ENCODE measurements at regions not wholly inside any gene's neighbourhood (a gene's known extent, or its start where the extent isn't known, plus 50 kb on each side); places are given as distances from the start of the nearest gene placed in this dataset.
"Not testable (repeated sequence)": the region's sequence is repeated elsewhere in the genome, so short reads cannot be mapped to it uniquely, and the experiment has no call there.

DNA sequence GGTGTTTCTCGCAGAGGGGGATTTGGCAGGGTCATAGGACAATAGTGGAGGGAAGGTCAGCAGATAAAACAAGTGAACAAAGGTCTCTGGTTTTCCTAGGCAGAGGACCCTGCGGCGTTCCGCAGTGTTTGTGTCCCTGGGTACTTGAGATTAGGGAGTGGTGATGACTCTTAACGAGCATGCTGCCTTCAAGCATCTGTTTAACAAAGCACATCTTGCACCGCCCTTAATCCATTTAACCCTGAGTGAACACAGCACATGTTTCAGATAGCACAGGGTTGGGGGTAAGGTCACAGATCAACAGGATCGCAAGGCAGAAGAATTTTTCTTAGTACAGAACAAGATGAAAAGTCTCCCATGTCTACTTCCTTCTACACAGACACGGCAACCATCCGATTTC, 75.6 kb upstream of the SOD1 start:
- DNase-seq (ENCODE audit: low read depth in 1 of 2, low spot score in 2 of 2); H3K4me3 ChIP-seq; H3K27ac ChIP-seq; H3K27me3 ChIP-seq (replicated peaks); H3K4me1 ChIP-seq (replicated peaks); H3K36me3 ChIP-seq; H3K9me3 ChIP-seq (replicated peaks): not testable (repeated sequence)

DNA sequence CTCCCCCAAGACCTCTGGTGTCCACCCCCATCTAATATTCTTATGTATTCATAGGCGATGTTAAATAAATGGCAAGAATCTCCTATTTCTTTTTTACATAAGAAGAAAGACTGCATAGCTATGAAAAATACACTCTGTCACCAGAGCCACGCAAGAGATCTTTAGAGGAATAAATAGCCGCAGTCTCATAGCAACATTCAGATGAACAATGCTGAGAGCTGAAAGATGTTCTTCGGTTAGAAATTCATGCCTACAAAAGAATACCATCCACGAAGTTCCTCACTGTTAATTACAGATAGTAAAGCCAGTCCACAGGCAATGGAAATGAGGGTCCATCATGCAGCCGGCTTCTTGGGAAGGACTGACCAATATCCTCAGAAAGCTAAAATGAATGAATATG, 76.0 kb upstream of the SOD1 start:
- H3K27me3 ChIP-seq (replicated peaks) = no peaks in the 10 kb centered on the region

DNA sequence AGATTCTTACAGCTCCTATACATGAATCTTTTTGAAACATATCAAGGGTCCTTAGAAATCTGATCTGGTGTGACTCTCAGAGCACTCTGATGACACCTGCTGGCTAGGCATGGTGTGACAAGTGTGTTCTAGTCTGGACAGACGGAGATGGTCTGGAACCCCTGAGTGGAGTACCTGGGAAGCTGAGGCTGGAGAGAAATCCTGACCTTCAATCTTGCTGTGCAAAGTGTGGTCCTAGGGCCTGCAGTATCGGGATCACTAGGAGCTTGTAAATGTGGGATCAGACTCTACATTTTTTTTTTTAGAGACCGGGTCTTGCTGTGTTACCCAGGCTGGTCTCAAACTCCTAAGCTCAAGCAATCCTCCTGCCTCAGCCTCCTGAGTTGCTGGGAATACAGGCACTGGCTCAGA, 78.6 kb upstream of the SOD1 start:
- H3K36me3 ChIP-seq = no peaks in the 10 kb centered on the region
- no peaks in the 10 kb centered on the region for H3K27me3 ChIP-seq (replicated peaks)
- DNase-seq (ENCODE audit: low read depth in 1 of 2, low spot score in 2 of 2) = peak; percentile 44 to 67
- no peak overlapping the region for H3K4me3 ChIP-seq
- no peak overlapping the region for H3K27ac ChIP-seq
- no peaks in the 10 kb centered on the region for H3K9me3 ChIP-seq (replicated peaks)
- H3K4me1 ChIP-seq (replicated peaks) = no peaks in the 10 kb centered on the region

More for the DNA sequence above, 76.0 kb upstream of the SOD1 start:
- H3K27ac ChIP-seq = no peak overlapping the region
- no peaks in the 10 kb centered on the region for H3K4me1 ChIP-seq (replicated peaks)
- no peak for DNase-seq (ENCODE audit: low read depth in 1 of 2, low spot score in 2 of 2)
- H3K9me3 ChIP-seq (replicated peaks) = no peaks in the 10 kb centered on the region
- H3K36me3 ChIP-seq = no peaks in the 10 kb centered on the region
- no peak overlapping the region for H3K4me3 ChIP-seq

DNA sequence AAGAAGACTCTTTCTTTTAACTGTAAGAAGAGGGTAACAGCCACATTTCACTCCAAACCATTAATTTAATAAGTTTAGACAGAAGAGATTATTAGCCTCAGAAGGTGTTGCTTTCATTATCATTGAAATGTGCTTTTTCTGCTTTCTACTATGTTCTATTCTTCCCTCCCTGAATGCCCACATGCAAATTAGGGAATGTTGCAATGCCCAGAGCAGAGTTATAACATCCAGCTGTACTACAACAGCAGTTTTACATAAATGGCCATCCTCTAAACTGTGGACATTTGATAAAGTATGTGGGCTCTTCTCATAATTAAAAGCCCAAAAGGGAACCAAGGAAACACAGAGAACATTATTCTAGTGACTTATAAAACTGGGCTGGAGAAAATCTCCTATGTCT, 82.2 kb upstream of the SOD1 start:
- Histone ChIP-seq H3K27ac (no peak overlapping the region), H3K4me1 (replicated peaks) (no peaks in the 10 kb centered on the region), H3K4me3 (no peak overlapping the region), H3K36me3 (no peaks in the 10 kb centered on the region), H3K9me3 (replicated peaks) (no peaks in the 10 kb centered on the region; the same call in 1 of the 2 replicates), H3K27me3 (replicated peaks) (no peaks in the 10 kb centered on the region)
- DNase-seq (ENCODE audit: low read depth in 1 of 2, low spot score in 2 of 2) = no peak

DNA sequence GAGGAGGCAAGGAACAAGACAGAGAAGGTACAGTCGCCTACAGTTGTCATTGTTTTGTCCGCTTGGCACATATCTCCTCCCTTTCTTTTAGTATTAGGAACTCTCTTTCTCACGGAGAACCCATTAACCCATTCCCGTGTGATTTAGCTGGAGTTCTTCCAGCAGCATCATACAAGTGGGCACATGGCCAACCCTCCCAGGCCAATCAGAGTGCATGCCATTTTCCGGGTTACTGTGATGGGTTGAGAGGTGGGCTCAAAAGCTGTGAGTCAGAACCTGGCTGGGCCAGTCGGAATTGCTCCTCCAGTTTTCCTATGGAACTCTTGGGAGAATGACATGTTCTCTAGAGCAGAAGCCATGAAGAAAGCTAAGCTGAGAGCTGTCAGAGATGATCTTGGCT, 83.1 kb upstream of the SOD1 start:
- DNase-seq (ENCODE audit: low read depth in 1 of 2, low spot score in 2 of 2) = no peak
- H3K9me3 ChIP-seq (replicated peaks) = no peaks in the 10 kb centered on the region; the same call in 1 of the 2 replicates
- no peaks in the 10 kb centered on the region for H3K27me3 ChIP-seq (replicated peaks)
- no peak overlapping the region for H3K27ac ChIP-seq
- H3K36me3 ChIP-seq = no peaks in the 10 kb centered on the region
- no peak overlapping the region for H3K4me3 ChIP-seq
- H3K4me1 ChIP-seq (replicated peaks) = no peaks in the 10 kb centered on the region

DNA sequence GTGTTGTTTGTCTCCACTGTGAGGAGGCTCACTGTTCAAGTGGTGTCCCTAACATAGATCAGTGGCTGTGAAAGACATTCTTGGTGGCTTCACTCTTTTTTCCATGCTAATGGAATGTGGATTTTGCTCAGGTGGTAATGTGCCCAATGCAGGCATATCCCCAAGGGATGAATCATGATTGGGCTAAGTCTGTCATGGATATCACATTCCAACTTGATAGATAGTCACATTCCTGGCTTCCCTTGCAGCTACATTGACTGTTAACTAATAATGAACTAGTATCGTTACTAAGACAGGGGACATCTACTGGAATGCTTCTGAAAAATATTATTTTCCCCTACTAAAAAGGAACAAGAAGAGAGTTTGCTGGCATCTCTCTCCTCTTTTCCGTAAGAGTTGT, 86.3 kb upstream of the SOD1 start:
- Histone ChIP-seq H3K4me3 (no peak overlapping the region), H3K36me3 (no peaks in the 10 kb centered on the region), H3K9me3 (replicated peaks) (no peaks in the 10 kb centered on the region; the same call in 1 of the 2 replicates), H3K27me3 (replicated peaks) (no peaks in the 10 kb centered on the region), H3K4me1 (replicated peaks) (no peaks in the 10 kb centered on the region), H3K27ac (no peak overlapping the region)
- no peak for DNase-seq (ENCODE audit: low read depth in 1 of 2, low spot score in 2 of 2)

DNA sequence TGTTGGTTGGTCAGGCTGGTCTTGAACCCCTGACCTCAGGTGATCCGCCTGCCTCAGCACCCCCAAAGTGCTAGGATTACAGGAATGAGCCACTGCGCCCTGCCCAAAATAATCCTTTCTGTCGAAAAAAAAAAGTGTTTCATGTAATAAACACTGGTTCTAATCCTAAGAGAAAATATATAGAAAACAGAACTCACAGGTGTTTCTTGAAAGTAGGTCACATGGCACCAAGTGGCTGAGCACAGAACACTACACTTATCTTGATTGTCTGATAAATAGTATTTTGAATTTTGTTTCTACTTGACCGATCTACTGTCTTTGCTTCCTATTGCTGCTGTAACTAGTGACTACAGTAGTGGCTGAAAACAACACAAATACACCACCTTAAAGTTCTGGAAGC, 87.6 kb upstream of the SOD1 start:
- H3K36me3 ChIP-seq = no peaks in the 10 kb centered on the region
- H3K4me3 ChIP-seq = no peak overlapping the region
- no peak for DNase-seq (ENCODE audit: low read depth in 1 of 2, low spot score in 2 of 2)
- no peaks in the 10 kb centered on the region; the same call in 1 of the 2 replicates for H3K9me3 ChIP-seq (replicated peaks)
- no peak overlapping the region for H3K27ac ChIP-seq
- H3K4me1 ChIP-seq (replicated peaks) = no peaks in the 10 kb centered on the region
- no peaks in the 10 kb centered on the region for H3K27me3 ChIP-seq (replicated peaks)

DNA sequence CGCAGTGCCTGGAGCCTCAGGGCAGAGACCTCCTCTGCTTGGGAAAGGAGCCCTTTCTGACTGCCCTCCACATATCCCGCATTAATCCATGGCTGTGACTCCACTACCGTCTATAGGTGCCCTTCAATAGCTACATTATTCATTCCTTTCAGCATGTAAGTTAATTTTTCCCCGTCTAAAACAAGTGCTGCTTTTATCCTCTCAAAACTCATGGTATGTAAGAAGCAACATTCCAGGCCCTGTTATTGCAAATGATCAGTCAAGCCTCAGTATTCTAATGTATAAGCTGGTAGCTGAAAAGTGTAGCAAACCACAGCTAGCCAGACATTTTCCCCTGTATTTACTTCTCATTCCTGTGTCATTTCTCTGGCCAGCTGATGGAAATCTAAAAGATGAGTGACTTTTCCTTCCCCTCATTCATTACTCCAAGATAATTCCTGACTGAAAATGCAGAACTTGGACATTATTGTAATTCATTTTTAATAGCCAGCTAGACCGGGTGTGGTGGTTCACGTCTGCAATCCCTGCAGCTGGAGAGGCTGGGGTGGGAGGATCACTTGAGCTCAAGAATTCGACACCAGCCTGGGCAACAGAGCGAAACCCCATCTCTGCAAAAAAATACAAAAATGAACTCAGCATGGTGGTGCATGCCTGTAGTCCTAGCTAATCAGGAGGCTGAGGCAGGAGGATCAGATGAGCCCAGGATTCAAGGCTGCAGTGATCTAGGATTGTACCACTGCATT, 88.5 kb upstream of the SOD1 start:
- no peaks in the 10 kb centered on the region for H3K27me3 ChIP-seq (replicated peaks)
- H3K4me3 ChIP-seq = no peak overlapping the region
- H3K9me3 ChIP-seq (replicated peaks) = no peaks in the 10 kb centered on the region; the same call in 1 of the 2 replicates
- no peaks in the 10 kb centered on the region for H3K36me3 ChIP-seq
- H3K27ac ChIP-seq = no peak overlapping the region
- DNase-seq (ENCODE audit: low read depth in 1 of 2, low spot score in 2 of 2) = no peak
- H3K4me1 ChIP-seq (replicated peaks) = no peaks in the 10 kb centered on the region

DNA sequence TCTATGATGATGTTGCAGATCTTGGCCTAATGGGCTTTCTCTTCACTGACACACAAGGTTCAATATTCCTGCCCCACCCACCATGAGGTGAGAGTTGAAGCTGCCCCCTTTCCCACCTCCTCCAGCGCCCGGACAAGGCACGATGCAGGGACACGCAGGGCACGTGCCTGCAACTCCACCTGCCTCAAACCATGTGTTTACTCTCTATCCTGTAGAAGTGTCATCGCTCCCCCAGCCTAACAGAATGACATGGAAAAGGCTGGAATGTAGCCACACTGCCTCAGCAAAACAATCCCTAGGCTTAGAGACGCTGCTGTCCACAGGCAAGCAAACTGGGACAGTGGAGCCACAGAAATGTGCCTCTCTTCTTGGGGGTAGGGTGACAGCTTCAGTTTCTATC, 92.9 kb upstream of the SOD1 start:
- no peaks in the 10 kb centered on the region for H3K9me3 ChIP-seq (replicated peaks)
- DNase-seq (ENCODE audit: low read depth in 1 of 2, low spot score in 2 of 2) = no peak
- H3K27me3 ChIP-seq (replicated peaks) = no peaks in the 10 kb centered on the region

DNA sequence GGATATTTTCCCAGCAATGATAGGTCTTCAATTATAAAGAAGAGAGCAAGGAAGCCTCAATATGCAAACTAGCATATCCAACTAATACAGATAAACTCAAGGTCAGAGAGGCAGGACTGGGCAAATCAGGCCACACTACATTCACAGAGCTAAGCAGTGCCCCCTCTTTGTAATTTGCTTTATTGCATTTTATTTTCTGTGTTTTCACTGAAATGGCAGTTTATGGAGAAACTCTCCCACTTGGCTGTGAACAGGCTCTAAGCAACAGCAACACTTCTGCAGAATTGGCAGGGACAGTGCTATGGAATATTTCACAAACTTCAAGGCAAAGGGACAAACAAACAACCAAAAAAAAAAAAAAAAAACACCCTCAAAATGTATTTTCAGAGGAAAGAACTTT, 93.4 kb upstream of the SOD1 start:
- H3K4me1 ChIP-seq (replicated peaks) = no peaks in the 10 kb centered on the region; the same call in 1 of the 2 replicates
- H3K27ac ChIP-seq = no peak overlapping the region
- H3K27me3 ChIP-seq (replicated peaks) = no peaks in the 10 kb centered on the region
- H3K36me3 ChIP-seq = no peaks in the 10 kb centered on the region
- H3K4me3 ChIP-seq = no peak overlapping the region
- no peak for DNase-seq (ENCODE audit: low read depth in 1 of 2, low spot score in 2 of 2)
- H3K9me3 ChIP-seq (replicated peaks) = no peaks in the 10 kb centered on the region

More for the DNA sequence above, 92.9 kb upstream of the SOD1 start:
- Histone ChIP-seq H3K36me3 (no peaks in the 10 kb centered on the region), H3K27ac (no peak overlapping the region), H3K4me3 (no peak overlapping the region), H3K4me1 (replicated peaks) (no peaks in the 10 kb centered on the region; the same call in 1 of the 2 replicates)

DNA sequence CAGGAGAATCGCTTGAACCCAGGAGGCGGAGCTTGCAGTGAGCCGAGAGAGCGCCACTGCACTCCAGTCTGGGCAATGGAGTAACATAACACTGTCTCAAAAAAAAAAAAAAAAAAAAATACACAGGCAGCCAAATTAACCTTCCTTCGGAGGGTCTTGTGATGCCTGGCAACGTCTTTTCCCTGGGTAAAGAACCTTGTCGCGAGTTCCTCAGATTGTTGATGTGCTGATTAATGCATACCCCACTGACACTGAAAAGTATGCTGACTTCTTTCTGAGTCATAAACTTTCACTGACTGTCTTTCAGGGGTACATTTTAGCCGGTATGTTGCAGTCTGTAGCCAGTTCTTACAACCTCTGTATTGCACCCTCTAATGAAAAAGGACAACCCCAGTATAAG, 95.1 kb upstream of the SOD1 start:
- peak in 1 of 2 experiments; percentile 30 for DNase-seq (ENCODE audit: low read depth in 1 of 2, low spot score in 2 of 2)
- no peak overlapping the region for H3K4me3 ChIP-seq
- H3K4me1 ChIP-seq (replicated peaks) = peaks cover 5% of the 10 kb centered on the region; the same call in 1 of the 2 replicates
- no peaks in the 10 kb centered on the region for H3K9me3 ChIP-seq (replicated peaks)
- no peaks in the 10 kb centered on the region for H3K27me3 ChIP-seq (replicated peaks)
- no peak overlapping the region for H3K27ac ChIP-seq
- no peaks in the 10 kb centered on the region for H3K36me3 ChIP-seq

DNA sequence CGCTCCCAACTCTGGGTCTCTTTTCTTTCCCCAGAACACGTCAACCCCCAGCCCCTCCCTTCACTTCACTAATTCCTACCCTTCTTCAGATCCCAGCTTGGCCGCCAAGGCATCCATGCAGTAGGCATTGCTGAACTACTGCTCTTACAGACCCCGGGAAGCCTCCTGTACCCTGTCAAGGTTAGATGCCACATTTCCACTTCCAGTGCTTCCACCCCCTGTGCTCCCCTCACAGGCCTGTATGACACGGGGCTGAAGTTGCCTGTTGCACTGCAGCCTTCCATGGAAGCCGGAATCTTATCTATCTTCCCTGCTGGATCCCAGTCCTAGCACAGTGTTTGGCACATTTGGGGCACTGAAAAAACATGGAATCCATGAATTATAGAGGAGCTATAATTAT, 99.0 kb upstream of the SOD1 start:
- peaks cover 14% of the 10 kb centered on the region for H3K27me3 ChIP-seq (replicated peaks)

DNA sequence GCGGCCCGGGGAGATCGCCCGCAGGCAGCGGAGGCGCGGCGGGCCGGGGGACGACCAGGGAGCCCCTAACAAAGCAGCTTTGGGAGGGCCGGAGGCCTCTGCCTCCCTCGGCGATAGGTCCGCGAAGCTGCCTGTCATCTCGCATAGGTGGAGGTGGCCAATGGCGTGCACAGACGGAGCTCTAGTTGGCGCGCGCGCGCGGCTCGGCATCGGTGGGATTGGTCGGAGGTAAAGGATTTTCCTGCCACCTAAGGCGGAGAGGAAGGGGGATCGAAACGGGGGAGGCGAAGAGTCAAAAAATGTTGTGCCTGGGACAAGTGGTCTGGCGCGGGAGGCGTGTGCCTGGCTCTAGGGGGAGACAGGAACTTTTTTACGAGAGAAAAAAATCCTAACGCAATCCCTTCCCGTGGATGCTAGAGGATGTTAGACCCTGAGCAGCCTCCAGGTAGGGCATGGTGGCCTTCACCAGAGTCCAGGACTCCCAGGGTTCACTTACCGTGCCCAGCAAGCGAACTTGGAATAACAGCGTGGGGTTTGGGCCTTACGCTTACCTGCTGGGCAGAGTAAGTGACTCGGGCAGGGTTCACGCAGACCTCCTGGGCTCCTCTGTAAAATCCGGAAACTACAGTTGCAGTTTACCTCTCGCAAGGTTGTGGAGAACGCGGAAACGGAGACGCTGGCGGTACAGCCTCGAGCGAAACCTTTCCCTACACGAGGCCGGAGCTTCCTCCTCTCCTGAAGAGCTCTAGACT, 99.9 kb upstream of the SOD1 start:
- Histone ChIP-seq H3K36me3 (no peaks in the 10 kb centered on the region), H3K27ac (no peak overlapping the region), H3K4me3 (peak overlapping the region; percentile 82), H3K9me3 (replicated peaks) (no peaks in the 10 kb centered on the region), H3K27me3 (replicated peaks) (peaks cover 14% of the 10 kb centered on the region), H3K4me1 (replicated peaks) (peaks cover 23% of the 10 kb centered on the region)
- peak; percentile 98 to 99 for DNase-seq (ENCODE audit: low read depth in 1 of 2, low spot score in 2 of 2)

More for the DNA sequence above, 99.0 kb upstream of the SOD1 start:
- Histone ChIP-seq H3K36me3 (no peaks in the 10 kb centered on the region), H3K27ac (no peak overlapping the region), H3K9me3 (replicated peaks) (no peaks in the 10 kb centered on the region), H3K4me1 (replicated peaks) (peaks cover 20% of the 10 kb centered on the region), H3K4me3 (no peak overlapping the region)
- no peak for DNase-seq (ENCODE audit: low read depth in 1 of 2, low spot score in 2 of 2)

DNA sequence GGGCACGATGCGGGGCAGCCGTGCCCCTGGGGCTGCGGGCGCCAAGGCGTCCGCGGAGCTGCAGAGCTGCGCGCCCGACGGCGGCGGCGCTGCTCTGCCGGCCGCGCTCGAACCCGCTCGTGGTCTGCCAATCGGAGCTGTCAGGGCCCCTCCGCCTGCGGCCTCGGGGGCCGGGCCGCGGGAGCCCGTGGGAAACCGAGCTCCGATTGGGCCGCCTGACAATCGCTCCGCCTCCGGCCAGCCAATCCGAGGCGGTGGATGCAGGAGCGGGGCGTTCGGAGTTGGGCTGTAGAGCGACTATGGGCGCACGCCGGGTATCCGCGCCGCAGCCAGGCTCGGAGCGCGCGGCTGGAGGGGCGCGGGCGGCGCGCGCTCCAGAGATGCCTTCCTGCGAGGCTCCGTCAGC, 100.5 kb upstream of the SOD1 start:
- peaks cover 14% of the 10 kb centered on the region for H3K27me3 ChIP-seq (replicated peaks)
- H3K9me3 ChIP-seq (replicated peaks) = no peaks in the 10 kb centered on the region
- no peaks in the 10 kb centered on the region for H3K36me3 ChIP-seq
- peak overlapping the region; percentile 82 for H3K4me3 ChIP-seq
- no peak overlapping the region for H3K27ac ChIP-seq
- peaks cover 29% of the 10 kb centered on the region for H3K4me1 ChIP-seq (replicated peaks)
- peak; percentile 96 to 99 for DNase-seq (ENCODE audit: low read depth in 1 of 2, low spot score in 2 of 2)
